NOMO-1 (cell line): ENCODE measurements at regions not wholly inside any gene's neighbourhood (a gene's known extent, or its start where the extent isn't known, plus 50 kb on each side); places are given as distances from the start of the nearest gene placed in this dataset.

Experiments
- DNase-seq, 2 experiments: peaks; one replicate each; lab custom pipeline; 2025; ENCODE audit not compliant: unreplicated experiment in 2 of 2; lab: John Stamatoyannopoulos, UW

- no peak for DNase-seq
Observed at GRCh38 chr5:38745836-38746732, 99.7 kb upstream of the OSMR start.

- no peak for DNase-seq
Observed at GRCh38 chr5:38749861-38750260, 96.0 kb upstream of the OSMR start.

GRCh38 chr5:38751103-38751502 lies 94.7 kb upstream of the OSMR start:
- DNase-seq, result no peak

DNA sequence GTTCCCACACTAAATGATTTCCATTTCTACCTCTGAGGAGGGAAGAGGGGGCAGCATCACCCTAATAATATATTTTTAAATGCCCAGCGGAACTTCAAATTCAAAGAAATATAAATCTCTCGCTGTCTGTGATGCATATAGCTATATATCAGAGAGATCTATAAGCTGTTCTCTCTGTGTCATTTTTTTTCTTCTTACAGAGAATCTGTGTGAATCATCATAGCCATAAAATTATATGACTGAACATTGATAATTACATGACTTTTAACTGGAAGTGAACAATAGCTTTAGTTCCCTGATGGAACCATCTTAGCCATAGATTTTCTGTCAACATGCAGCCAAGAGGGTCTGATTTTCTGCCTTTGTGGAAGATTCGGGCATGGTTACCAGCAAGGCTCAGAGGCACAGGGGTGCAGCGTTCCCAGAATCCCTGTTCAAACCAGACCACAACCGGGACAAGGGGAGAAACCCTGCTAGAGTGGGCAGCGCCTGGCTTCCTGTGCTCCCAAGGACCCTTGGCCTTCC lies 93.7 kb upstream of the OSMR start:
- DNase-seq, result no peak

DNA sequence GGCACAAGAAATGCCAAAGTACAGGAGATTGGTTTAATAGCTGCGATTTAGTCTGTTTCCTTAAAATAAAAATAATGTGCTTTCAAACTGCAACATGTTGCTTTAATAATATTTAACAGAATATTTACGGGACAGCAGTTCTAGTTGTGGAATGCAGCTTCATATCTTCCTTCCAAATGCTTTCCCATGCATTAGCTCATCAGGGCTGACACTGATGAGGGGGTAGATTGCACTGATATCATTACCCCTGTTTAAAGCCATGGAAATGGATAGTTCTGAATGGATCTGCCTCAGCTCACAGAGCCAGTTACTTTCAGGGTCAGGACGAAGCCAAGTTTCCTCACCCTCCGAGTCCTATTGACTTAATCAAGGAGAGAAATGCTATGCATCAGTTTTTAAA lies 93.2 kb upstream of the OSMR start:
- DNase-seq, result no peak

- no peak for DNase-seq
Observed at GRCh38 chr5:38753141-38753540, 92.7 kb upstream of the OSMR start.

DNA sequence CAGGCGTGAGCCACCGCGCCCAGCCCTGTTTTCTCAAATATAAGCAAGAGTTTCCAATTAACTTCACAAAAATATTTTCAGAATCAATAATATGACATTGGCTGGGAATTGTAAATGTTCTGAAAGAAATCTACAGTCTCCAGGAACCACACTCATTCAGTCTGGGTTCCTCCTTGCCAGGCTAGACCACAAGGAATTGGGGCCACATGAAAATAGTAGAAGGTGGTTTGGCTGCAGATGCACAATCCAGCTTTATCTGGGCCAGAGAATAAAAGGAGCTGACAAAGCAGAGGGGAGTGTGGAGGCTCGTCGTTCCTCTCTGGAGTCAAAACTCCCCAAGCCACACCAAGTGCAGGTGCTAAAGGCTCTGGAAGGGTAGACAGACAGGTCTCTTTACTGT lies 92.0 kb upstream of the OSMR start:
- DNase-seq, result no peak

DNA sequence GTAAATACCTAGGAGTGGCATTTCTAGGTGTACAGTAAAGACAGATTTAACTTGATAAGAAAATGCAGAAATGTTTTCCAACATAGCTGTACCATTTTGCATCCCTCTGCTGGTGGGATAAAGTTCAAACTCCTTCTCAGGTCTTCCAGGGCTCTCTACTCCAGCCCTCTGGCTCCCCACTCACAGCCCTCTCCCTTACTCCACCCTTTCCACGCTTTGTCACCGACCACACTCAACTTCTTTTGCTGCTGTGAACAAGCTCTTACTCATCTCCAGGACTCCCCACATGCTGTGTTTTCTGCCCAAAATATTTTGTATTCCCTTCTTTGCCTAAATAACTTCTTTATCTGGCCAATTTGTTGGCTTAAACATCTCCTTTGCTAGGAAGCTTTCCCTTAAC lies 90.6 kb upstream of the OSMR start:
- no peak for DNase-seq

DNA sequence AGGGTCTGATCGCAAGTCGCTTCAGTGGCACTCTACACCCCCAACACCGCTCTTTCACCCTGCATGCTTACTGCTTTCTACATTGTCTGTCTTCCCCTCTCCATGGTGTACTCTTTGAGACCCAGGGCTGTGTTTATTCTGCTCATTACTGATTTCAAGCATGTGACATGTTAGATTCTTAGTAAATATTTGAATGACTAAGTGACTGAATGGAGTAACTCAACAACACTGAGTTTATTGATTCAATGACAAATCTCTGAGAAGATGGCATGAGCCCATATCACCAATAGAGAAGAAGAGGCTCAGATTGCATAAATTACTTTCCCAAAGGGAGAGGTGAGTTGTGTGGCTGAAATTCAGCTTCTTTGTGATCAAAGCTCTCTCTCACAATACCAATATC lies 89.7 kb upstream of the OSMR start:
- DNase-seq, result no peak

- no peak for DNase-seq
Observed at GRCh38 chr5:38757451-38758245, 88.2 kb upstream of the OSMR start.

DNA sequence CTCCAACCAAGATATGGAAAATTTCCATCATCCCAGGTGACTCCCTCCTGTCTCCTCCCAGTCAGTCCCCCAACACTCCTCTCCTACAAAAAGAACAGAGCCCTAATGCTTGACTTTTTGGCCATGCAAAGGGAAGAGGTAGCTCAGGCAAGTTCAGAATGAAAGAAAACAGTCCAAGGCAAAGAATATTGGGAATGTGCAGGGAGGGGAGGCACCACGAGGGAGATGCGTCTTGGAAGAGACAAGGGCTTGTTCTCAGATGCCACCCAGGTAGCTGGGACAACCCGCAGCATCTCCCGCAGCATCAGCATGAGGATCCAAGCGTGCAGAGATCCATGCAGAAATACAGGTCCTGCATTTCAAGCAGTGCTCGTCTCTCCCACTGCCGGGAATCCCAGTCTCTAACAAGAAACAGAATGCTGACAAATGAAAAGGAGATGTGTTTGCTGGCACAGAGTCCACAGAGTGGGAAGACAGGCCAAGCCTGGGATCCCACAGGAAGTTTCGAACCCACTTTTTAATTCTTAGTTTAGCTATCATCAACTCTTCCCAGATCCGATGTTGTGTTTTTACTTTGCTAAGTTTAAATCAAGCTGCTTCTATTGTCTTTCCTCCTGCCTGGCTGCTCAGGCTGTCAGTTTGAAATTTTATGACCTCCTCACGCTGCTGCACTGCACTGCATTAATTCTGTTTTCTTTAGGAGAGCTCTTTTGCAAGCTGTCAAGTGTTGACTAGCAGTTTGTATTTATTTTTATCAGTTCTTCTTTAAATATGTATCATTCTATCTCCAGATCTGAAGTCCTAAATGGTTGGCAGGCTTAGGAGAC lies 86.8 kb upstream of the OSMR start:
- no peak for DNase-seq

DNA sequence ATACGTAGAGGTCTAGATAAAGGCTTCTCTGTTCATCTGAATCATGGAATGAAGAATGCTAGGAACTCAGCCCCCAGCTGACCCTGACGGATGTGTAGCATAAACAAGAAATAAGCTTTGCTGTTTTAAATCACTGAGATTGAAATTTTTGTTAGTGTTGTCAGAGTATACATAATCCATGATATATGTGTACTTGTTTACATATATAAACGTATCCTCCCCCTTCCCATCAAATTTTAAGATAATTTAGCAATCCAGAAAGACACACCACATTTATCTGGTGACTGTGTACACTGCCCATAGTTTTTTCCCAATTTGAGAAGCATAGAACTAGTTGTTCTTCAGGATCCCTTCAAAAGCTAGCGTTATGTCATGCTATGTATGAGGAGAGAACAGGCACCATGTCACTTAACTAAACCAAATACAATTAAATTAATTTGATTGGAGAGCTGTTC lies 80.8 kb upstream of the OSMR start:
- DNase-seq, result no peak

DNA sequence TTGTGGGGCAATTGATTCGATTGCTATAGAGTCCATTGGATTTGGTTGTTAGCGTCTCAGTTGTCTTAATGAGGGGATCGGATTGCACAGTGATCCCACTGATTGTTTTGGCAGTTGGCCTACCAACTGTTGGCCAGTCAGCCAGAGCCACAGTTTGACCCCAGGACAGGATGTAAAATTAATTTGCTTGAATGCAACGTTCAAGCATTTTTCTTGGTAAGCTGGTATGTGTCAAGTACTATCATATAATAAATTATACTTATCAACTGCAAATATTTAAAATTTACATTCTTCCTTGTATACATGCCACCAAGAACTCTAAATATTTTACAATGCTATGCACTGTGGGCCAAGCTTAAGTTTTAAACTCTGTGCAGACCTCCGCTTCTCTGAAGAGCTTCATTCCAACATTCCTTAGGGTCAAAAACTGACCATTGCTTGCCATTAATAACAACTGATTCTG lies 80.4 kb upstream of the OSMR start:
- DNase-seq, result no peak

- DNase-seq, result no peak
Observed at GRCh38 chr5:38766151-38766550, 79.7 kb upstream of the OSMR start.

DNA sequence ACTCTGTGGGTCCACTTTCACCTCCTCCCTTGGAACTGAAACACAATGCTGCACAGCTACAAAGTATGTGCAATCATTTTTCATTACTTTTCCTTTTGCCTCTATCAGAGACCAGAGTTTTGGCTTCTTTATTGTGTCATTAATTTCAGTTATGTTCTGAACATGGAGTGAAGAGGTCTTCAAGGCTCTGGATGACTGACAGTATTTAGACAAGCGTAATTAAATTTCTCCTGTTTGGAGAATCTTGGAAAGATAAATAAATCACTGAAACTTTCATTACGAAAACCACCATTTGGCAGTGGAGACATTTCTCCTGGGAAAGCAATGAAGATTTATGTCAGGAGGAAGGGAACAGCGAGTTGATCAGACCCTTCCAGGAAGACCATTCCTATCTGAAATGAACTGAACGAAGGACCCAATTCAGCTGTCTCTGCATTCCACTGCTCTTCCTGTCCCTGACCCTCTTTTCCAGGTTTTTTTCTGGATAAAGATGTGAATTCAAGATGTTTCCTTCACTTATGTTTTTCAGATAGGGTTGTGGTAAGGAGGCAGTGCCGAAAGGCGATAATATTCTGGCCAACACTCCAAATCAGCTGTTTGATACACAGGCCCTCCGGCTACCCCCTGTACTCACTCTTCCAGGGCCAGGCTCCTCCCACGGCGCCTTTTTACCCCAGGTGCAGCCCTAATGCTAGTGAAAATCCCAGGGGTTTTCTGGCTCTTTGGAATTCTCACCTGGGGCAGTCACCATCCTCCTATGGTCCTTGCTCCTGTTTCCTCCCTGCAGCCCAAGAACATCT lies 77.2 kb upstream of the OSMR start:
- no peak for DNase-seq

DNA sequence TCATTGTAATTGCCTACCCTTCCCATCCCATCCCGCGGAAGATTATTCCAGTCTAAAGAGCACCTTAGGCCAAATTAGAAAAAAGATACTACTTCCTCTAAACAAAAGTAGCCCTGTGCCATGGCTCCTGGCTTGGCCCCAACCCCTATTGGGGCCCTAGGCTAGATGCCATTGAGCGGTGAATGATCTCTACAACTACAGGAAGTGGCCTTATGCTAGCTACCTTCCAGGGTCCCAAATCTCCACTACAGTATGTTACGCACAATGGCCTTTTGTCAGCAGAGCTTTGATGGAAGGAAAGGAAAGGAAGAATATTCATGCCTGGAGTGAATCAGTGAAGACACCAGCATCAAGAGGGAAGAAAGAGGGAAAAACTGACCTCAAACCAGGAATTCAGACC lies 73.3 kb upstream of the OSMR start:
- DNase-seq, result no peak

- no peak for DNase-seq
Observed at GRCh38 chr5:38775218-38775840, 70.5 kb upstream of the OSMR start.

DNA sequence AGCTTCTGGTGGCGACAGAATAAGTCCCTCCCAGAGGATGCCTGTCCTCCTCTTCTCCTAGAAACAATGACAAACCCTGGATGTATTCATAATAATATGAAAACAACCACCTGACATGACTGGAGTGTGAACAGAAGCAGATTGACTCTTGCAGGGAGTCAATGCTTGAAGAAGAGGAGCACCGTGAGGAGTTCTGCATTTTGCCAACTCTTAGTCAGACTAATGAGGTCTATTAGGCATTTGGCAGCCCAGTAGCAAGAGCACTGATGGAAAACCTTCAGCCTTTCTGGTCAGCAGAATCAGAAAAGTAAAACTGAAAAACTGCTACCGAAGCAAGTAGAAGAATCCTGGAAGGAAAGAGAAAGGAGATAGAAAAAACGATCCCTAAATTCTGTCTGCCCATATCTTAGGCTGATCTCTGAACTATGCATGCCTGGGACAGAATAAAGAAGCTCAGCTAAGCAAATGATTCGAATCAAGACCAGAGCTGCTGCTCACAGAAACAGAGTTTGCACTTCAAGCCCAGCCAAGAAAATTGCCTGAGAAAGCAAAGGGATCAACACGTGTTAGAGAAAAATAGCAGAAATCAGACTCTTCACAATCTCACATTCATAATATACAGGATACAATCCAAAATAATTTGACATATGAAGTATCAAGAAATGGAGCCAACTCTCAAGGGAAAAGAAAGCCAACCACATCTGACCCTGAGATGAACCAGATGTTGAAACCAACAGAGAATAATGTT lies 69.5 kb upstream of the OSMR start:
- DNase-seq, result no peak

DNA sequence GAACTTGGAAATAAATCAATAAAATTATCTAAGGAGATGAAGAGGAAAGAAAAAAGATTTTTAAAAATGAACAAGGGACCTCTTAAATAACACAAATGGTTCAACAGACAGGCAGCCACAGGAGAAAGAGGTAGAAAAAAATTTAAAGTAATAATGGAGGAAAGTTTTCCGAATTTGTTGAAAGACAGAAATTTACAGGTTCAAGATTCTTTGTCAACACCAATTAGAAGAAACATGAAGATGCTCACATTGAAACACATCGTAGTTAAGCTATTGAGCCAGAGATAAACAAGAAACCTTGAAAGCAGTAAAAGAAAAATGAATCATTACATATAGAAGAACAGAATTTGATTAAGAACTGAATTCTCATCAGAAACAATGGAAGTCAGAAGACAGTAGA lies 68.7 kb upstream of the OSMR start:
- no peak for DNase-seq
